Mucosa of descending colon (tissue), 3 donors: ENCODE measurements at regions not wholly inside any gene's neighbourhood (a gene's known extent, or its start where the extent isn't known, plus 50 kb on each side); places are given as distances from the start of the nearest gene placed in this dataset.

Source experiments
- ATAC-seq: fragments of 200-7000 bp; cut with Tn5 transposase; one replicate; pipeline ENCODE4 v1.9.1; 2020; ENCODE audit warnings: mild to moderate bottlenecking, moderate library complexity
- DNase-seq, 3 donors: peaks; one replicate each; pipeline ENCODE4 v3.0.0-alpha.2; 2020
- H3K36me3 ChIP-seq: fragments of 200-600 bp; one replicate; pipeline ENCODE4 v1.8.0; 2021; ENCODE audit warnings: low read depth, mild to moderate bottlenecking
- H3K4me1 ChIP-seq: fragments of 200-600 bp; one replicate; pipeline ENCODE4 v1.8.0; 2021; ENCODE audit warnings: low read depth, mild to moderate bottlenecking
- H3K4me3 ChIP-seq: fragments of 200-600 bp; one replicate; pipeline ENCODE4 v1.8.0; 2021; ENCODE audit warnings: mild to moderate bottlenecking
- H3K9me3 ChIP-seq: fragments of 200-600 bp; one replicate; pipeline ENCODE4 v1.8.0; 2021; ENCODE audit warnings: mild to moderate bottlenecking
- CTCF ChIP-seq: fragments of 200-600 bp; IDR thresholded peaks from one replicate; pipeline ENCODE4 v1.8.0; 2022; ENCODE audit warnings: antibody characterized with exemption, mild to moderate bottlenecking
- intact Hi-C, 2 donors: fragments of 100-400 bp; cut with DNase I in 1 of 2; cut with micrococcal nuclease in 1 of 2; formaldehyde crosslinking; loops; one replicate each; pipeline versions ENCODE4 v1.11.0 to v1.11.1; 2022; cut with DNase I, micrococcal nuclease
- donor health status: DM: no; HTN: no; CAD: no; lungs with moderate emphysema.
- donor health status: DM: no; HTN: no; CAD: no.
- donor health status: DM: no; HTN: yes; CAD: no.

DNA sequence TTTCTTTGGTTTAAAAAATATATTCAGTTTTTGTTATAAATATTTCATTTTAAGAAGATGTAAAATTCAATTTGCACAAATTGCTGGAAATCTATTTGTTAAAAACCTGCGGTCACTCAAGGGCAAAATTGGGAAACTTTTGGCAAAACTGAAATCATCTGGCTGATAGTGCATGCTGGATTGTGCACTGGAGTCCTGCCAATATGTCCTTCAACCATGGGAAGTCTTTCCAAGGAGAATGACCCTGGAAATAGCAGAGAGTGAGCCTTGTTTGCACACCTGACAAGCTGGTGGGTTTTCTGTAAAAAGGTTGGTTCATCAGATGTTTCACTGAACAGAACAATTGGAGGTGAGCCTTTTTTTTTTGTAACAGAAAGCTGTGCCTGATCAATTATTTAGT is 413.5 kb downstream of the BTBD3 start:
- ATAC-seq, result no peak
- no peak for DNase-seq
- intact Hi-C loops, result no loop called here
- Histone ChIP-seq H3K9me3 (no peaks in the 10 kb centered on the region), H3K4me1 (no peaks in the 10 kb centered on the region), H3K4me3 (no peak overlapping the region), H3K36me3 (no peaks in the 10 kb centered on the region)
- no peak for TF ChIP-seq CTCF

DNA sequence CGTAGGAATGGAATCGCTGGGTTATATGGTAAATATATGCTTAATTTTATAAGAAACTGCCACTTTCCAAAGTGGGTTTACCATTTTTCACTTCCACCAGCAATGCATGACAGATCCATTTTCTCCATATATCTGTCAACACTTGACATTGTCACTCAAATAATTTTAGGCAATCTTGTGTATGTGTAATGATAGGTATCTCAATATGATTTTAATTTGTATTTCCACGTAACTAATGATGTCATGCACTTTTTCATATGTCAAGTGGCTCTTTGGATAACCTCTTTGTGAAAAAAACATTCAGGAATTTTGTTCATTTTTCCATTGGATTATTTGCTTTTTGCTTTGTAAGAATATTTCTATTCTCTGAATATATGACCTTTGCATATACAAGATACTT is 419.9 kb downstream of the BTBD3 start:
- H3K4me3 ChIP-seq, result no peak overlapping the region
- TF ChIP-seq CTCF, result no peak
- no peak for DNase-seq
- no peaks in the 10 kb centered on the region for H3K4me1 ChIP-seq
- no peaks in the 10 kb centered on the region for H3K9me3 ChIP-seq
- ATAC-seq, result no peak
- no peaks in the 10 kb centered on the region for H3K36me3 ChIP-seq
- intact Hi-C loops, result no loop called here

DNA sequence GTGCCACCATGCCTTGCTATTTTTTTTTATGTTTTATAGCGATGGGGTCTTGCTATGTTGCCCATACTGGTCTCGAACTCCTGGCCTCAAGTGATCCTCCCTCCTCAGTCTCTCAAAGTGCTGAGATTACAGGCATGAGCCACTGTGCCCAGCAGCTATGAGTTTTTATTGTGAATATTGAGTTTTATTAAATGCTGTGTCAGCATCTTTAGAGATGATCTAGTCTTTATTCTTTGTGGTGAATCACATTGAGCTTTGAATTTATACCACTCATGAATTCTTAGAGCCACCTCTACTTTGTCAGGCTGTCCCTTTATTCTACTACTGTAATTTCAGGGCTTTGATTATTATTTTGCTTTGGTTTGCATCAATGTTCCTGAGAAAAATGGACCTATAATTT is 428.3 kb downstream of the BTBD3 start:
- H3K4me3 ChIP-seq, result no peak overlapping the region
- TF ChIP-seq CTCF, result no peak
- no peak for DNase-seq
- H3K9me3 ChIP-seq, result no peaks in the 10 kb centered on the region
- no peaks in the 10 kb centered on the region for H3K4me1 ChIP-seq
- H3K36me3 ChIP-seq, result no peaks in the 10 kb centered on the region
- intact Hi-C loops, result no loop called here
- ATAC-seq, result no peak

DNA sequence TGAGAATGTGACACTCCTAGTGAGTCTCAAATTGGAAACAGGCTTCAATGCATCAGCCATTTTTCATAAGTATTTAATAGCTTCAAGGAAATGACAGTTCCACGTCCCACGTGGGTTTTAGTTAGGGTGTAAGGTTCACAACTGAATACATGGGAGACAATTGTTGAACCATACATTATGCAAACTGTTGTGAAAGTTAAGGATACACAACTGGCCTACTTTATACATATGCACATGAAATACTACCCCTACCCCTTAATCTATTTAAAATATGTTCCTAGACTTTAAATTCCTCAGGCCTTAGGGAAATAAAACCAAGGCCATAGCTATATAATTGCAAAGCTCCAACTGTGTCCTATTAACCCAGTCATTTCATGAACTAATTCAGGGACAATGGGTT is 436.1 kb downstream of the BTBD3 start:
- no peaks in the 10 kb centered on the region for H3K9me3 ChIP-seq
- no peak for ATAC-seq
- no peak for TF ChIP-seq CTCF

DNA sequence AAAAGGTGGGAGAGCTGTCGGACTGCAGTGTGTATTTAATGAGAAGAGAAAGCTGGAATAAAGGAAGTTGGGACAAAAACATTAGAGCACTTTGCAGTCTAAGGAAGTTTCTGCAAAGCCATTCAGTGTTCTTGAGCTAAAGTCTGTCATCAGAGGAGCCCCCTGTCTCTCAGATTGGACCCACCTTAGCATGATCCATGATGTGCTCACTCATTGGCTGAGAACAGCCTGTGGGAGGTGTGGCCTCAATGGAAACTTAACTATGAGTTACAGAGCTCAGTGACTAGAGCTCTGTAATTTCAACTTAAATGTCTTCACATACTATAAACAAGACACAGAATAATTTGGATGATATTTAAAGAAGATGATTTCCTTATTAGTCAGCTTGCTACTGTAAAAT is 437.0 kb downstream of the BTBD3 start:
- DNase-seq (no peak), ATAC-seq (no peak)
- Histone ChIP-seq H3K4me1 (no peaks in the 10 kb centered on the region), H3K36me3 (no peaks in the 10 kb centered on the region), H3K9me3 (no peaks in the 10 kb centered on the region), H3K4me3 (no peak overlapping the region)
- no peak for TF ChIP-seq CTCF
- intact Hi-C loops, result no loop called here

More for the DNA sequence above, 436.1 kb downstream of the BTBD3 start:
- Histone ChIP-seq H3K36me3 (no peaks in the 10 kb centered on the region), H3K4me1 (no peaks in the 10 kb centered on the region), H3K4me3 (no peak overlapping the region)
- no peak for DNase-seq
- intact Hi-C loops, result no loop called here

GRCh38 chr20:12355185-12355584 is 437.5 kb downstream of the BTBD3 start:
- no peak for TF ChIP-seq CTCF
- DNase-seq (no peak), ATAC-seq (no peak)
- intact Hi-C loops, result no loop called here
- Histone ChIP-seq H3K4me1 (no peaks in the 10 kb centered on the region), H3K9me3 (no peaks in the 10 kb centered on the region), H3K4me3 (no peak overlapping the region), H3K36me3 (no peaks in the 10 kb centered on the region)
